GM23248 (cell line): ENCODE measurements at regions not wholly inside any gene's neighbourhood (a gene's known extent, or its start where the extent isn't known, plus 50 kb on each side); places are given as distances from the start of the nearest gene placed in this dataset.
"Not testable (repeated sequence)": the region's sequence is repeated elsewhere in the genome, so short reads cannot be mapped to it uniquely, and the experiment has no call there.

Experiments used
- DNase-seq: peaks from one replicate; pipeline ENCODE4 v3.0.0-alpha.2; 2015
- H2AFZ ChIP-seq: fragments of 200-600 bp; sonication (generic); 2 replicates; pipeline ENCODE4 v1.6.1; 2016; ENCODE audit warnings: antibody characterized with exemption
- H3F3A ChIP-seq: fragments of 200-600 bp; sonication (generic); 2 replicates; pipeline ENCODE4 v1.6.1; 2016; ENCODE audit warnings: mild to moderate bottlenecking, antibody characterized with exemption, mixed run types; ENCODE audit not compliant: insufficient read depth
- H3K27ac ChIP-seq: fragments of 200-600 bp; sonication (generic); 2 replicates; pipeline ENCODE4 v1.5.1; 2016; ENCODE audit warnings: mild to moderate bottlenecking
- H3K27me3 ChIP-seq: fragments of 200-600 bp; sonication (generic); replicated peaks from 2 replicates; pipeline ENCODE4 v1.6.1; 2016; ENCODE audit warnings: mild to moderate bottlenecking; ENCODE audit not compliant: insufficient read depth
- H3K36me3 ChIP-seq: fragments of 200-600 bp; sonication (generic); 2 replicates; pipeline ENCODE4 v1.6.1; 2016; ENCODE audit warnings: low read depth, mild to moderate bottlenecking
- H3K4me1 ChIP-seq: fragments of 200-600 bp; sonication (generic); 2 replicates; pipeline ENCODE4 v1.6.1; 2016; ENCODE audit warnings: mild to moderate bottlenecking; ENCODE audit not compliant: insufficient read depth
- H3K4me2 ChIP-seq: fragments of 200-600 bp; sonication (generic); one replicate; pipeline ENCODE4 v1.6.1; 2016; ENCODE audit warnings: mild to moderate bottlenecking; ENCODE audit not compliant: unreplicated experiment
- H3K4me3 ChIP-seq: fragments of 200-600 bp; sonication (generic); 2 replicates; pipeline ENCODE4 v1.5.1; 2016; ENCODE audit warnings: mild to moderate bottlenecking
- H3K79me2 ChIP-seq: fragments of 200-600 bp; sonication (generic); 2 replicates; pipeline ENCODE4 v1.6.1; 2016; ENCODE audit warnings: mild to moderate bottlenecking; ENCODE audit not compliant: insufficient read depth
- H3K9ac ChIP-seq: fragments of 200-600 bp; sonication (generic); 2 replicates; pipeline ENCODE4 v1.6.1; 2016; ENCODE audit warnings: mild to moderate bottlenecking
- H3K9me2 ChIP-seq: fragments of 200-600 bp; sonication (generic); 2 replicates; pipeline ENCODE4 v1.6.1; 2016; ENCODE audit warnings: mixed run types, mild to moderate bottlenecking, moderate library complexity; ENCODE audit not compliant: insufficient read depth
- H3K9me3 ChIP-seq: fragments of 200-600 bp; sonication (generic); one replicate; pipeline ENCODE4 v1.6.1; 2017; ENCODE audit warnings: low read depth
- H4K20me1 ChIP-seq: fragments of 200-600 bp; sonication (generic); 2 replicates; pipeline ENCODE4 v1.6.0; 2016; ENCODE audit not compliant: insufficient read depth
- EZH2 ChIP-seq: fragments of 200-600 bp; sonication (generic); IDR thresholded peaks from 2 replicates; pipeline ENCODE4 v1.6.1; 2018; ENCODE audit warnings: antibody characterized with exemption, mild to moderate bottlenecking; ENCODE audit not compliant: insufficient read depth, poor library complexity, severe bottlenecking
- EZH2phosphoT487 ChIP-seq: fragments of 200-600 bp; sonication (generic); IDR thresholded peaks from 2 replicates; pipeline ENCODE4 v1.6.1; 2018; ENCODE audit warnings: antibody characterized with exemption, moderate library complexity, mild to moderate bottlenecking, low read depth; ENCODE audit not compliant: insufficient read depth
- WGBS, 2 experiments: methylation state at CpG; one replicate each; pipeline ENCODE4 v1.1.6; 2015 to 2017; ENCODE audit warnings: low lambda C conversion rate in 2 of 2, low coverage in 1 of 2; ENCODE audit errors: missing lambda C conversion rate in 2 of 2; 5-methylcytosine and 5-hydroxymethylcytosine counted together
- in situ Hi-C: fragments of 300-500 bp; cut with MboI; formaldehyde crosslinking; loops from 2 replicates; pipeline ENCODE4 v1.15.0; 2020

GRCh38 chr5:156218367-156219158 is 108.4 kb upstream of the SGCD start:
- Histone ChIP-seq H2AFZ (no peak overlapping the region), H3K4me1 (no peaks in the 10 kb centered on the region), H3K79me2 (no peaks in the 10 kb centered on the region), H3K36me3 (no peaks in the 10 kb centered on the region), H3K9me3 (no peaks in the 10 kb centered on the region), H3K4me3 (no peak overlapping the region), H3K27ac (no peak overlapping the region), H3F3A (no peaks in the 10 kb centered on the region), H3K4me2 (no peak overlapping the region), H3K9me2 (no peaks in the 10 kb centered on the region), H3K27me3 (no peaks in the 10 kb centered on the region), H3K9ac (no peak overlapping the region), H4K20me1 (no peaks in the 10 kb centered on the region)
- no peak for DNase-seq
- in situ Hi-C loops: no loop called here
- WGBS, 2 experiments: 87 to 93% methylated on average over 2 of the region's 2 CpGs
- no peak for TF ChIP-seq EZH2
- TF ChIP-seq EZH2phosphoT487: no peak

DNA sequence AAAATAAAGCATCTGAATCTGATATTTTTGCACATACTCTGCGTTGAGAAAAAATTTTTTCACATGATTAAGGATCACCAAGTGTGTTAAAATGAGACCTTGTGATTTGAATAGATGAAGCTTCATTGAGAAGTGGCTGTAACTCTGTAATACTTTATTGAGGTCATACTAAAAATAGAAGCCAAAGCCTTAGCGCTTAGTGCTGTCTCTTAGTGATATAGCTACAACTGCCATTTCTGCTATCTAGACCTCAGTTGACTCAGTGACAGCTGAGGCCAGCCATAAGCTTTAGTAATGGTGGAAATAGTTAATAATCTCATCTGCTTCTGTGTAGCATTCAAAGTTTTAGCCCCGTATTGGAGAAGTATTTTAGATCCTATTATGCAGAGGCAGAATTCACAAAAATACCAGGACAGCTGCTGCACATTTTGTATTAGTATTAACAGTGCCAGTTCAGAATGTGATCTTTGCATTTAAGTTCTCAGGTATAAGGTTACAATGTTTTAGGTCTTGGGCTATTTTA is 107.4 kb upstream of the SGCD start:
- Histone ChIP-seq H3K9me2 (no peaks in the 10 kb centered on the region), H3K4me2 (no peak overlapping the region), H3K4me1 (no peaks in the 10 kb centered on the region), H3K4me3 (no peak overlapping the region), H4K20me1 (no peaks in the 10 kb centered on the region), H3K9ac (no peak overlapping the region), H3K27me3 (no peaks in the 10 kb centered on the region), H3K79me2 (no peaks in the 10 kb centered on the region), H2AFZ (no peak overlapping the region), H3F3A (no peaks in the 10 kb centered on the region), H3K36me3 (no peaks in the 10 kb centered on the region), H3K9me3 (no peaks in the 10 kb centered on the region), H3K27ac (no peak overlapping the region)
- TF ChIP-seq EZH2phosphoT487: no peak
- no peak for TF ChIP-seq EZH2
- DNase-seq: no peak
- in situ Hi-C loops: no loop called here
- WGBS, 2 experiments: 67 to 74% methylated on average over 3 of the region's 3 CpGs

DNA sequence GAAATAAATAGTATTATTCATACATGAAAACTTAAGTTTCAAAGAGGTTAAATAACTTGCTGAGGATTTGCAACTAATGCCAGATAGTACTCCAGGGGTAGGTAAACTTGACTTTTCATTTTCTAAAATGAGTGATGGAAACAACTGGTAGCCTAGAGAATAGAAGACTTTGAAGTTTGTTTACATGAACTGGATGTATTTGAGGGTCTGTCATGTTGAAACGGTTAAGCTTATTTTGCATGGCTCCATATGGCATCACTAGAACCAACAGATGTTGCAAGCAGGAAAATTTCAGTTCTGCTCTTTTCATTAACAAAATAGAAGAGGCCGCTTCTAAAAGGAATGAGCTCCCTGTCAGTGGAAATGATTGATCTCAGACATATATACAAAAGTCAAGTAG is 105.1 kb upstream of the SGCD start:
- WGBS, 2 experiments: 60 to 62% methylated on average over 2 of the region's 2 CpGs
- TF ChIP-seq EZH2 (no peak), EZH2phosphoT487 (no peak)
- Histone ChIP-seq H3K9ac (no peak overlapping the region), H2AFZ (no peak overlapping the region), H3K4me1 (no peaks in the 10 kb centered on the region), H3K27me3 (no peaks in the 10 kb centered on the region), H3K36me3 (no peaks in the 10 kb centered on the region), H3K4me3 (no peak overlapping the region), H4K20me1 (no peaks in the 10 kb centered on the region), H3K9me2 (no peaks in the 10 kb centered on the region), H3K4me2 (no peak overlapping the region), H3K9me3 (no peaks in the 10 kb centered on the region), H3K27ac (no peak overlapping the region), H3K79me2 (no peaks in the 10 kb centered on the region), H3F3A (no peaks in the 10 kb centered on the region)
- DNase-seq: no peak
- in situ Hi-C loops: no loop called here

DNA sequence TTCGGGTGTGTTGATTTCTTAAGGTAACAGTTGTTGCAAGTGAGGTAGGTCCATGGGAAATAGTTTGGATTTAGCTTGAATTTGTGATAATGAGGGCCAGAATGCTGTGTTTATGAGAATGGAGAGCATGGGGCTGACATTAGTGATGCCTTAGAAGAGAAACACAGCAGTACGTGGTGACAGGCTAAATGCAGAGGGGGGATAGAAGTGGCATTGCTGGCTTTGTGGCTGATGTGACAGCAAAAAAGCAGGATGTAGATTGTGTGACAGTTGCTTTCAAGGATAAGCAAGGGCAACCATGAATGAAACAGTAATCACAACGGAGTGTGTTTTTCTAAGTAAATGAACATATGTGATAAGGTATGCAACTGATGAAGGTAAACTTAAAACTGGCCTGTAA is 103.4 kb upstream of the SGCD start:
- DNase-seq: no peak
- Histone ChIP-seq H3F3A (no peaks in the 10 kb centered on the region), H3K9ac (no peak overlapping the region), H3K27me3 (no peaks in the 10 kb centered on the region), H3K4me2 (no peak overlapping the region), H3K4me3 (no peak overlapping the region), H3K9me2 (no peaks in the 10 kb centered on the region), H3K36me3 (no peaks in the 10 kb centered on the region), H3K4me1 (no peaks in the 10 kb centered on the region), H3K9me3 (no peaks in the 10 kb centered on the region), H2AFZ (no peak overlapping the region), H3K79me2 (no peaks in the 10 kb centered on the region), H3K27ac (no peak overlapping the region), H4K20me1 (no peaks in the 10 kb centered on the region)
- 43 to 53% methylated on average over 3 of the region's 3 CpGs for WGBS, 2 experiments
- in situ Hi-C loops: no loop called here
- TF ChIP-seq EZH2: no peak
- TF ChIP-seq EZH2phosphoT487: no peak

DNA sequence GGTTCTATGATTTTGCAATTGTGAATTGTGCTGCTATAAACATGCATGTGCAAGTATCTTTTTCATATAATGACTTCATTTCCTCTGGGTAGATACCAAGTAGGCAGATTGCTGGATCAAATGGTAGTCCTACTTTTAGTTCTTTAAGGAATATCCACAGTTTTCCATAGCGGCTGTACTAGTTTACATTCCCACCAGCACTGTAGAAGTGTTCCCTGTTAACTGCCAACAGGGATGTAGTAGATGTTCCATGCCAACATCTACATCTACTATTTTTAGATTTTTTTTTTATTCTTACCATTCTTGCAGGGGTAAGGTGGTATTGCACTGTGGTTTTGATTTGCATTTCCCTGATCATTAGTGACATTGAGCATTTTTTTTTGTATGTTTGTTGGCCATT is 100.5 kb upstream of the SGCD start:
- H4K20me1 ChIP-seq, H3K27ac ChIP-seq, H3K9ac ChIP-seq, H3K4me2 ChIP-seq, H3K4me1 ChIP-seq, H3K27me3 ChIP-seq, H3F3A ChIP-seq, H3K36me3 ChIP-seq, H3K4me3 ChIP-seq, H3K9me2 ChIP-seq, H2AFZ ChIP-seq, H3K9me3 ChIP-seq, DNase-seq, in situ Hi-C loops, H3K79me2 ChIP-seq: not testable (repeated sequence)
- WGBS, 2 experiments: 93 to 96% methylated on average over 1 of the region's 1 CpG
